BJ (cell line): ENCODE measurements at regions not wholly inside any gene's neighbourhood (a gene's known extent, or its start where the extent isn't known, plus 50 kb on each side); places are given as distances from the start of the nearest gene placed in this dataset.

ENCODE experiments used
- CTCF ChIA-PET: fragments of 350-600 bp; formaldehyde crosslinking; extraction: SDS; loops from one replicate; lab custom pipeline; 2021; ENCODE audit warnings: antibody characterized with exemption, inconsistent platforms; lab: Yijun Ruan, JAX
- POLR2A ChIA-PET: fragments of 300-600 bp; sonication (Branson Sonifier 250); formaldehyde crosslinking; extraction: SDS; loops from one replicate; lab custom pipeline; 2021; ENCODE audit warnings: antibody characterized with exemption; lab: Charles Lee
- DNase-seq: peaks from one replicate; pipeline ENCODE4 v3.0.0-alpha.2; 2011; ENCODE audit warnings: low read depth
- H3K27me3 ChIP-seq: 2 replicates; pipeline ENCODE4 v1.6.0; 2011; ENCODE audit warnings: low read length; ENCODE audit not compliant: control insufficient read depth, insufficient read depth
- H3K36me3 ChIP-seq: 2 replicates; pipeline ENCODE4 v1.5.1; 2011; ENCODE audit warnings: low read length; ENCODE audit not compliant: control insufficient read depth, insufficient read depth
- H3K4me3 ChIP-seq: 2 replicates; pipeline ENCODE4 v1.5.1; 2011; ENCODE audit warnings: low read depth, mild to moderate bottlenecking, control low read depth, low read length
- CTCF ChIP-seq: IDR thresholded peaks from 2 replicates; pipeline ENCODE4 v1.5.1; 2011; ENCODE audit warnings: low read depth, mild to moderate bottlenecking, control low read depth, inconsistent platforms, low read length, moderate library complexity; ENCODE audit not compliant: insufficient read depth

GRCh38 chr2:156098506-156098905, 234.0 kb downstream of the NR4A2 start:
- no peak for DNase-seq
- TF ChIP-seq CTCF = no peak
- Histone ChIP-seq H3K36me3 (no peaks in the 10 kb centered on the region), H3K4me3 (no peak overlapping the region), H3K27me3 (no peaks in the 10 kb centered on the region)
- ChIA-PET CTCF (no interaction called here), POLR2A (no interaction called here)

- H3K36me3 ChIP-seq = no peaks in the 10 kb centered on the region
- ChIA-PET POLR2A (no interaction called here), CTCF (no interaction called here)
- no peak overlapping the region for H3K4me3 ChIP-seq
- no peak for DNase-seq
- TF ChIP-seq CTCF = no peak
- H3K27me3 ChIP-seq = no peaks in the 10 kb centered on the region
Measured at GRCh38 chr2:156088587-156088986, 243.9 kb downstream of the NR4A2 start.

- Histone ChIP-seq H3K4me3 (no peak overlapping the region), H3K27me3 (no peaks in the 10 kb centered on the region), H3K36me3 (no peaks in the 10 kb centered on the region)
- CTCF ChIA-PET = no interaction called here
- TF ChIP-seq CTCF = no peak
- POLR2A ChIA-PET = no interaction called here
- DNase-seq = no peak
Measured at GRCh38 chr2:156087875-156088274, 244.6 kb downstream of the NR4A2 start.

GRCh38 chr2:156083763-156084493, 248.6 kb downstream of the NR4A2 start:
- ChIA-PET CTCF (interaction anchor here (1.0 kb wide), 1 partner anchor 10 kb away, joined by 3 read pairs; no protein-coding TSS in a partner anchor), POLR2A (no interaction called here)
- no peak for DNase-seq
- Histone ChIP-seq H3K27me3 (no peaks in the 10 kb centered on the region), H3K36me3 (no peaks in the 10 kb centered on the region), H3K4me3 (no peak overlapping the region)
- TF ChIP-seq CTCF = no peak

GRCh38 chr2:156079845-156080244, 252.7 kb downstream of the NR4A2 start:
- ChIA-PET CTCF (no interaction called here), POLR2A (no interaction called here)
- no peak for TF ChIP-seq CTCF
- DNase-seq = no peak
- Histone ChIP-seq H3K27me3 (no peaks in the 10 kb centered on the region), H3K4me3 (no peak overlapping the region), H3K36me3 (no peaks in the 10 kb centered on the region)
